ENCODE measurements at regions not wholly inside any gene's neighbourhood (a gene's known extent, or its start where the extent isn't known, plus 50 kb on each side); places are given as distances from the start of the nearest gene placed in this dataset.

GRCh38 chr10:8379906-8380832 lies 325.7 kb downstream of the GATA3 start:
- H3K4me1 ChIP-seq (ENCODE audit: control insufficient read depth, insufficient read depth, low read length) = no peaks in the 10 kb centered on the region
- no peaks in the 10 kb centered on the region for H3K36me3 ChIP-seq (ENCODE audit: control insufficient read depth in 2 of 2, insufficient read depth in 2 of 2, low read length in 2 of 2)
- no peak overlapping the region for H3K4me3 ChIP-seq (ENCODE audit: low read length in 2 of 2)
- H3K27me3 ChIP-seq (ENCODE audit: control insufficient read depth in 1 of 2, insufficient read depth in 2 of 2, low read length in 2 of 2) = no peaks in the 10 kb centered on the region
- H3K9me3 ChIP-seq (ENCODE audit: control insufficient read depth in 2 of 2, low read length in 2 of 2) = no peaks in the 10 kb centered on the region
- H3K9ac ChIP-seq (ENCODE audit: low read length in 2 of 2) = no peak overlapping the region
- no peak overlapping the region for H3K27ac ChIP-seq (ENCODE audit: low read length)

GRCh38 chr10:8380833-8381496 lies 326.5 kb downstream of the GATA3 start:
- no peak overlapping the region for H3K27ac ChIP-seq (ENCODE audit: low read length)
- no peak overlapping the region for H3K9ac ChIP-seq (ENCODE audit: low read length in 2 of 2)
- H3K9me3 ChIP-seq (ENCODE audit: control insufficient read depth in 2 of 2, low read length in 2 of 2) = no peaks in the 10 kb centered on the region
- H3K4me3 ChIP-seq (ENCODE audit: low read length in 2 of 2) = no peak overlapping the region
- H3K27me3 ChIP-seq (ENCODE audit: control insufficient read depth in 1 of 2, insufficient read depth in 2 of 2, low read length in 2 of 2) = no peaks in the 10 kb centered on the region
- H3K36me3 ChIP-seq (ENCODE audit: control insufficient read depth in 2 of 2, insufficient read depth in 2 of 2, low read length in 2 of 2) = no peaks in the 10 kb centered on the region
- no peaks in the 10 kb centered on the region for H3K4me1 ChIP-seq (ENCODE audit: control insufficient read depth, insufficient read depth, low read length)

GRCh38 chr10:8386781-8387180 lies 332.3 kb downstream of the GATA3 start:
- Histone ChIP-seq H3K27me3 (ENCODE audit: control insufficient read depth in 1 of 2, insufficient read depth in 2 of 2, low read length in 2 of 2) (no peaks in the 10 kb centered on the region), H3K9me3 (ENCODE audit: control insufficient read depth in 2 of 2, low read length in 2 of 2) (no peaks in the 10 kb centered on the region), H3K36me3 (ENCODE audit: control insufficient read depth in 2 of 2, insufficient read depth in 2 of 2, low read length in 2 of 2) (no peaks in the 10 kb centered on the region), H3K4me3 (ENCODE audit: low read length in 2 of 2) (no peak overlapping the region), H3K27ac (ENCODE audit: low read length) (no peak overlapping the region), H3K9ac (ENCODE audit: low read length in 2 of 2) (no peak overlapping the region), H3K4me1 (ENCODE audit: control insufficient read depth, insufficient read depth, low read length) (no peaks in the 10 kb centered on the region)

GRCh38 chr10:8389630-8390029 lies 335.1 kb downstream of the GATA3 start:
- Histone ChIP-seq H3K27ac (ENCODE audit: low read length) (no peak overlapping the region), H3K27me3 (ENCODE audit: control insufficient read depth in 1 of 2, insufficient read depth in 2 of 2, low read length in 2 of 2) (no peaks in the 10 kb centered on the region), H3K4me1 (ENCODE audit: control insufficient read depth, insufficient read depth, low read length) (no peaks in the 10 kb centered on the region), H3K9me3 (ENCODE audit: control insufficient read depth in 2 of 2, low read length in 2 of 2) (no peaks in the 10 kb centered on the region), H3K4me3 (ENCODE audit: low read length in 2 of 2) (no peak overlapping the region), H3K36me3 (ENCODE audit: control insufficient read depth in 2 of 2, insufficient read depth in 2 of 2, low read length in 2 of 2) (no peaks in the 10 kb centered on the region), H3K9ac (ENCODE audit: low read length in 2 of 2) (no peak overlapping the region)

GRCh38 chr10:8392216-8392615 lies 337.7 kb downstream of the GATA3 start:
- Histone ChIP-seq H3K36me3 (ENCODE audit: control insufficient read depth in 2 of 2, insufficient read depth in 2 of 2, low read length in 2 of 2) (no peaks in the 10 kb centered on the region), H3K9ac (ENCODE audit: low read length in 2 of 2) (no peak overlapping the region), H3K9me3 (ENCODE audit: control insufficient read depth in 2 of 2, low read length in 2 of 2) (no peaks in the 10 kb centered on the region), H3K27ac (ENCODE audit: low read length) (no peak overlapping the region), H3K4me3 (ENCODE audit: low read length in 2 of 2) (no peak overlapping the region), H3K27me3 (ENCODE audit: control insufficient read depth in 1 of 2, insufficient read depth in 2 of 2, low read length in 2 of 2) (no peaks in the 10 kb centered on the region), H3K4me1 (ENCODE audit: control insufficient read depth, insufficient read depth, low read length) (no peaks in the 10 kb centered on the region)

GRCh38 chr10:8393531-8393930 lies 339.0 kb downstream of the GATA3 start:
- H3K27ac ChIP-seq (ENCODE audit: low read length) = no peak overlapping the region
- no peaks in the 10 kb centered on the region for H3K4me1 ChIP-seq (ENCODE audit: control insufficient read depth, insufficient read depth, low read length)
- H3K4me3 ChIP-seq (ENCODE audit: low read length in 2 of 2) = no peak overlapping the region
- no peaks in the 10 kb centered on the region for H3K9me3 ChIP-seq (ENCODE audit: control insufficient read depth in 2 of 2, low read length in 2 of 2)
- H3K27me3 ChIP-seq (ENCODE audit: control insufficient read depth in 1 of 2, insufficient read depth in 2 of 2, low read length in 2 of 2) = no peaks in the 10 kb centered on the region
- no peaks in the 10 kb centered on the region for H3K36me3 ChIP-seq (ENCODE audit: control insufficient read depth in 2 of 2, insufficient read depth in 2 of 2, low read length in 2 of 2)
- no peak overlapping the region for H3K9ac ChIP-seq (ENCODE audit: low read length in 2 of 2)

GRCh38 chr10:8396675-8397074 lies 342.2 kb downstream of the GATA3 start:
- Histone ChIP-seq H3K4me3 (ENCODE audit: low read length in 2 of 2) (no peak overlapping the region), H3K4me1 (ENCODE audit: control insufficient read depth, insufficient read depth, low read length) (no peaks in the 10 kb centered on the region), H3K27me3 (ENCODE audit: control insufficient read depth in 1 of 2, insufficient read depth in 2 of 2, low read length in 2 of 2) (no peaks in the 10 kb centered on the region), H3K27ac (ENCODE audit: low read length) (no peak overlapping the region), H3K9ac (ENCODE audit: low read length in 2 of 2) (no peak overlapping the region), H3K9me3 (ENCODE audit: control insufficient read depth in 2 of 2, low read length in 2 of 2) (no peaks in the 10 kb centered on the region), H3K36me3 (ENCODE audit: control insufficient read depth in 2 of 2, insufficient read depth in 2 of 2, low read length in 2 of 2) (no peaks in the 10 kb centered on the region)

- no peak overlapping the region for H3K9ac ChIP-seq (ENCODE audit: low read length in 2 of 2)
- no peaks in the 10 kb centered on the region for H3K27me3 ChIP-seq (ENCODE audit: control insufficient read depth in 1 of 2, insufficient read depth in 2 of 2, low read length in 2 of 2)
- H3K4me3 ChIP-seq (ENCODE audit: low read length in 2 of 2) = no peak overlapping the region
- H3K36me3 ChIP-seq (ENCODE audit: control insufficient read depth in 2 of 2, insufficient read depth in 2 of 2, low read length in 2 of 2) = no peaks in the 10 kb centered on the region
- H3K9me3 ChIP-seq (ENCODE audit: control insufficient read depth in 2 of 2, low read length in 2 of 2) = no peaks in the 10 kb centered on the region
- H3K4me1 ChIP-seq (ENCODE audit: control insufficient read depth, insufficient read depth, low read length) = no peaks in the 10 kb centered on the region
- no peak overlapping the region for H3K27ac ChIP-seq (ENCODE audit: low read length)
These were observed 344.3 kb downstream of the GATA3 start for GRCh38 chr10:8398771-8399170.

- no peak overlapping the region for H3K9ac ChIP-seq (ENCODE audit: low read length in 2 of 2)
- H3K27me3 ChIP-seq (ENCODE audit: control insufficient read depth in 1 of 2, insufficient read depth in 2 of 2, low read length in 2 of 2) = no peaks in the 10 kb centered on the region
- H3K4me3 ChIP-seq (ENCODE audit: low read length in 2 of 2) = no peak overlapping the region
- H3K9me3 ChIP-seq (ENCODE audit: control insufficient read depth in 2 of 2, low read length in 2 of 2) = no peaks in the 10 kb centered on the region
- H3K4me1 ChIP-seq (ENCODE audit: control insufficient read depth, insufficient read depth, low read length) = no peaks in the 10 kb centered on the region
- no peaks in the 10 kb centered on the region for H3K36me3 ChIP-seq (ENCODE audit: control insufficient read depth in 2 of 2, insufficient read depth in 2 of 2, low read length in 2 of 2)
- H3K27ac ChIP-seq (ENCODE audit: low read length) = no peak overlapping the region
These were observed 345.7 kb downstream of the GATA3 start for GRCh38 chr10:8400151-8400550.

- no peak overlapping the region for H3K9ac ChIP-seq (ENCODE audit: low read length in 2 of 2)
- H3K4me1 ChIP-seq (ENCODE audit: control insufficient read depth, insufficient read depth, low read length) = no peaks in the 10 kb centered on the region
- no peak overlapping the region for H3K4me3 ChIP-seq (ENCODE audit: low read length in 2 of 2)
- H3K9me3 ChIP-seq (ENCODE audit: control insufficient read depth in 2 of 2, low read length in 2 of 2) = no peaks in the 10 kb centered on the region
- H3K36me3 ChIP-seq (ENCODE audit: control insufficient read depth in 2 of 2, insufficient read depth in 2 of 2, low read length in 2 of 2) = no peaks in the 10 kb centered on the region
- no peak overlapping the region for H3K27ac ChIP-seq (ENCODE audit: low read length)
- H3K27me3 ChIP-seq (ENCODE audit: control insufficient read depth in 1 of 2, insufficient read depth in 2 of 2, low read length in 2 of 2) = no peaks in the 10 kb centered on the region
These were observed 346.4 kb downstream of the GATA3 start for GRCh38 chr10:8400892-8401291.

- H3K4me1 ChIP-seq (ENCODE audit: control insufficient read depth, insufficient read depth, low read length) = no peaks in the 10 kb centered on the region
- H3K4me3 ChIP-seq (ENCODE audit: low read length in 2 of 2) = no peak overlapping the region
- H3K9me3 ChIP-seq (ENCODE audit: control insufficient read depth in 2 of 2, low read length in 2 of 2) = no peaks in the 10 kb centered on the region
- H3K36me3 ChIP-seq (ENCODE audit: control insufficient read depth in 2 of 2, insufficient read depth in 2 of 2, low read length in 2 of 2) = no peaks in the 10 kb centered on the region
- H3K27ac ChIP-seq (ENCODE audit: low read length) = no peak overlapping the region
- H3K27me3 ChIP-seq (ENCODE audit: control insufficient read depth in 1 of 2, insufficient read depth in 2 of 2, low read length in 2 of 2) = no peaks in the 10 kb centered on the region
- no peak overlapping the region for H3K9ac ChIP-seq (ENCODE audit: low read length in 2 of 2)
These were observed 347.0 kb downstream of the GATA3 start for GRCh38 chr10:8401531-8401930.
